Stomach (tissue), 8 donors: ENCODE measurements at regions not wholly inside any gene's neighbourhood (a gene's known extent, or its start where the extent isn't known, plus 50 kb on each side); places are given as distances from the start of the nearest gene placed in this dataset.

Source experiments
- DNase-seq, 2 donors: peaks; one replicate each; pipeline versions ENCODE4 v3.0.0 to v3.0.0-alpha.2; 2013 to 2019
- H3K27ac ChIP-seq, 5 donors: fragments of 200-600 bp in 4 of 5; sonication (generic) in 4 of 5; one replicate each; pipeline ENCODE4 v1.5.1; 2013 to 2019; ENCODE audit warnings: mild to moderate bottlenecking in 1 of 5, moderate library complexity in 1 of 5
- H3K27me3 ChIP-seq, 3 donors: fragments of 200-600 bp; sonication (generic); one replicate each; pipeline ENCODE4 v1.5.1; 2017 to 2019; ENCODE audit warnings: mixed run types in 1 of 3
- H3K36me3 ChIP-seq, 4 donors: fragments of 200-600 bp; sonication (generic); 1 replicate in 3 of 4; 2 replicates in 1 of 4; pipeline ENCODE4 v1.5.1; 2016 to 2019
- H3K4me1 ChIP-seq, 4 donors: fragments of 200-600 bp; sonication (generic); one replicate each; pipeline ENCODE4 v1.5.1; 2016 to 2019
- H3K4me3 ChIP-seq, 4 donors: fragments of 200-600 bp; sonication (generic) in 3 of 4; one replicate each; pipeline ENCODE4 v1.5.1; 2016 to 2019; ENCODE audit warnings: mild to moderate bottlenecking in 1 of 4
- H3K9me3 ChIP-seq, 4 donors: fragments of 200-600 bp; sonication (generic); one replicate each; pipeline ENCODE4 v1.5.1; 2016 to 2019
- CTCF ChIP-seq, 7 experiments: fragments of 450-650 bp in 4 of 7; fragments of 200-600 bp in 3 of 7; sonication (generic) in 3 of 7; IDR thresholded peaks; one replicate each; pipeline ENCODE4 v1.5.1; 2016 to 2019; ENCODE audit warnings: antibody characterized with exemption in 7 of 7, control low read depth in 2 of 7, mild to moderate bottlenecking in 1 of 7
- EP300 ChIP-seq: sonication (generic); formaldehyde crosslinking; IDR thresholded peaks from one replicate; pipeline ENCODE4 v1.6.1; 2017; ENCODE audit warnings: antibody characterized with exemption
- POLR2A ChIP-seq, 4 donors: fragments of 450-650 bp; IDR thresholded peaks; one replicate each; pipeline ENCODE4 v1.6.1; 2016; ENCODE audit warnings: antibody characterized with exemption in 4 of 4, control low read depth in 2 of 4, mild to moderate bottlenecking in 1 of 4, moderate library complexity in 1 of 4
- POLR2AphosphoS5 ChIP-seq, 3 donors: sonication (generic); formaldehyde crosslinking; IDR thresholded peaks; one replicate each; pipeline ENCODE4 v1.6.1; 2016; ENCODE audit warnings: antibody characterized with exemption in 3 of 3
- WGBS, 5 donors: extraction: QIAGEN DNeasy Blood & Tissue Kit in 3 of 5; methylation state at CpG; one replicate each; pipeline versions ENCODE4 v1.1.5 to v1.1.7; 2013 to 2018; 5-methylcytosine and 5-hydroxymethylcytosine counted together
- intact Hi-C: fragments of 100-400 bp; cut with DNase I; formaldehyde crosslinking; loops from one replicate; pipeline ENCODE4 v1.15.1; 2023; ENCODE audit warnings: low total_unique reads
- donor health status: healthy with polysubstance abuse.
- donor health status: Bipolar disorder and iron deficiency.
- donor health status: healthy.

GRCh38 chr4:125719987-125720386, 405.2 kb downstream of the FAT4 start:
- peaks cover 0 to 2% (median 0%) of the 10 kb centered on the region in 4 donors for H3K9me3 ChIP-seq
- H3K4me1 ChIP-seq, result no peaks in the 10 kb centered on the region
- WGBS, 5 donors, result 60 to 84% (median 67%) methylated on average over 2 of the region's 2 CpGs
- no peaks in the 10 kb centered on the region for H3K27me3 ChIP-seq
- no peak for DNase-seq
- H3K4me3 ChIP-seq, result no peak overlapping the region
- no peak for TF ChIP-seq POLR2A (IDR thresholded peaks at IDR 0.05)
- intact Hi-C loops, result no loop called here
- no peak overlapping the region for H3K27ac ChIP-seq
- no peaks in the 10 kb centered on the region for H3K36me3 ChIP-seq

- no peak for DNase-seq
These were observed 407.3 kb downstream of the FAT4 start for GRCh38 chr4:125722009-125722408.

GRCh38 chr4:125725957-125726525, 411.3 kb downstream of the FAT4 start:
- Histone ChIP-seq H3K4me3 (no peak overlapping the region), H3K36me3 (no peaks in the 10 kb centered on the region), H3K27me3 (no peaks in the 10 kb centered on the region), H3K4me1 (no peaks in the 10 kb centered on the region), H3K9me3 (no peaks in the 10 kb centered on the region), H3K27ac (no peak overlapping the region)
- TF ChIP-seq CTCF (IDR thresholded peaks at IDR 0.05), result no peak
- TF ChIP-seq POLR2A (IDR thresholded peaks at IDR 0.05), result no peak
- no peak for TF ChIP-seq POLR2AphosphoS5 (IDR thresholded peaks at IDR 0.05)
- no peak for TF ChIP-seq EP300
- no peak for DNase-seq
- intact Hi-C loops, result no loop called here
- 54 to 67% (median 59%) methylated on average over 4 of the region's 4 CpGs for WGBS, 5 donors

More at GRCh38 chr4:125722009-125722408, 407.3 kb downstream of the FAT4 start:
- 94 to 100% (median 97%) methylated on average over 2 of the region's 2 CpGs for WGBS, 5 donors
- Histone ChIP-seq H3K27me3 (no peaks in the 10 kb centered on the region), H3K36me3 (no peaks in the 10 kb centered on the region), H3K27ac (no peak overlapping the region), H3K9me3 (peaks cover 0 to 2% (median 0%) of the 10 kb centered on the region in 4 donors), H3K4me1 (no peaks in the 10 kb centered on the region), H3K4me3 (no peak overlapping the region)
- intact Hi-C loops, result no loop called here
- TF ChIP-seq EP300, result no peak
- TF ChIP-seq CTCF (IDR thresholded peaks at IDR 0.05), result no peak
- TF ChIP-seq POLR2AphosphoS5 (IDR thresholded peaks at IDR 0.05), result no peak
- no peak for TF ChIP-seq POLR2A (IDR thresholded peaks at IDR 0.05)

GRCh38 chr4:125727931-125728330, 413.2 kb downstream of the FAT4 start:
- TF ChIP-seq POLR2AphosphoS5 (IDR thresholded peaks at IDR 0.05), result no peak
- TF ChIP-seq POLR2A (IDR thresholded peaks at IDR 0.05), result no peak
- TF ChIP-seq EP300, result no peak
- TF ChIP-seq CTCF (IDR thresholded peaks at IDR 0.05), result no peak
- Histone ChIP-seq H3K27ac (no peak overlapping the region), H3K36me3 (no peaks in the 10 kb centered on the region), H3K27me3 (no peaks in the 10 kb centered on the region), H3K4me3 (no peak overlapping the region), H3K9me3 (no peaks in the 10 kb centered on the region), H3K4me1 (no peaks in the 10 kb centered on the region)
- no peak for DNase-seq
- 91 to 100% (median 97%) methylated on average over 2 of the region's 2 CpGs for WGBS, 5 donors
- intact Hi-C loops, result no loop called here

GRCh38 chr4:125728568-125728967, 413.8 kb downstream of the FAT4 start:
- H3K4me3 ChIP-seq, result no peak overlapping the region
- DNase-seq, result no peak
- no peak overlapping the region for H3K27ac ChIP-seq
- no peaks in the 10 kb centered on the region for H3K4me1 ChIP-seq
- H3K9me3 ChIP-seq, result no peaks in the 10 kb centered on the region
- TF ChIP-seq POLR2A (IDR thresholded peaks at IDR 0.05), result no peak
- TF ChIP-seq EP300, result no peak
- no peak for TF ChIP-seq CTCF (IDR thresholded peaks at IDR 0.05)
- no peak for TF ChIP-seq POLR2AphosphoS5 (IDR thresholded peaks at IDR 0.05)
- WGBS, 5 donors, result 67 to 78% (median 72%) methylated on average over 2 of the region's 2 CpGs
- no peaks in the 10 kb centered on the region for H3K27me3 ChIP-seq
- H3K36me3 ChIP-seq, result no peaks in the 10 kb centered on the region
- intact Hi-C loops, result no loop called here
